ENCODE measurements at regions not wholly inside any gene's neighbourhood (a gene's known extent, or its start where the extent isn't known, plus 50 kb on each side); places are given as distances from the start of the nearest gene placed in this dataset.

- TF ChIP-seq ZNF561 (tag by site-specific recombination; IDR thresholded peaks at IDR 0.05; ENCODE audit: borderline replicate concordance) (peak; percentile 60), KLF10 (tag by site-specific recombination; IDR thresholded peaks at IDR 0.05) (peak; percentile 91), ZNF140 (tag by site-specific recombination; IDR thresholded peaks at IDR 0.05) (no peak), HIC1 (tag by site-specific recombination; IDR thresholded peaks at IDR 0.05) (no peak), ZNF26 (tag by site-specific recombination; IDR thresholded peaks at IDR 0.05) (no peak), TCF7L2 (IDR thresholded peaks at IDR 0.05; ENCODE audit: borderline replicate concordance, low read depth, low read length) (no peak), GLIS1 (tag by site-specific recombination; IDR thresholded peaks at IDR 0.05) (no peak; the same call in 1 of the 2 replicates), ZNF747 (tag by site-specific recombination; IDR thresholded peaks at IDR 0.05) (no peak), ZNF341 (tag by site-specific recombination; IDR thresholded peaks at IDR 0.05; ENCODE audit: low read depth) (peak; percentile 72; the same call in 1 of the 2 replicates), OVOL3 (tag by site-specific recombination; IDR thresholded peaks at IDR 0.05) (no peak), ZNF133 (tag by site-specific recombination; IDR thresholded peaks at IDR 0.05) (no peak), ZNF223 (tag by site-specific recombination; IDR thresholded peaks at IDR 0.05) (no peak), SCRT1 (tag by site-specific recombination; IDR thresholded peaks at IDR 0.05; ENCODE audit: borderline replicate concordance) (no peak)
These were observed 132.8 kb upstream of the FUNDC1 start (continued) for GRCh38 chrX:44675362-44676024.

- H3K27ac ChIP-seq (ENCODE audit: extremely low read depth, low read depth, low read length), result peak overlapping the region; percentile 54
- H3K36me3 ChIP-seq (ENCODE audit: control insufficient read depth in 2 of 2, insufficient read depth in 1 of 2, low read length in 2 of 2), result no peaks in the 10 kb centered on the region
- CTCF ChIA-PET, result interaction anchor here (0.5 kb wide), 1 partner anchor 191 kb away, joined by 3 read pairs; no protein-coding TSS in a partner anchor
- H3K4me3 ChIP-seq (ENCODE audit: low read depth, low read length), result no peak overlapping the region
- H3K4me1 ChIP-seq (ENCODE audit: control insufficient read depth, insufficient read depth, low read length), result peaks cover 11% of the 10 kb centered on the region
- no peaks in the 10 kb centered on the region for H3K9me3 ChIP-seq (ENCODE audit: control insufficient read depth, insufficient read depth, low read depth, low read length)
- POLR2A ChIA-PET, result interaction anchor here (1.1 to 1.9 kb wide), 2 partner anchors 9 to 199 kb away, joined by 3 to 12 read pairs; partner anchors contain the start of gene KDM6A
- TF ChIP-seq ZNF513 (tag by site-specific recombination; IDR thresholded peaks at IDR 0.05) (no peak), ZNF785 (tag by site-specific recombination; IDR thresholded peaks at IDR 0.05) (no peak), ZNF596 (tag by site-specific recombination; IDR thresholded peaks at IDR 0.05) (no peak), ZNF114 (tag by site-specific recombination; IDR thresholded peaks at IDR 0.05) (no peak), ZNF76 (tag by site-specific recombination; IDR thresholded peaks at IDR 0.05; ENCODE audit: borderline replicate concordance, low read depth) (no peak), ZNF558 (tag by site-specific recombination; IDR thresholded peaks at IDR 0.05) (no peak), ZNF830 (tag by site-specific recombination; IDR thresholded peaks at IDR 0.05; ENCODE audit: low read depth) (no peak), SCRT2 (tag by site-specific recombination; IDR thresholded peaks at IDR 0.05) (no peak), ZSCAN18 (tag by site-specific recombination; IDR thresholded peaks at IDR 0.05) (no peak), ZNF677 (tag by site-specific recombination; IDR thresholded peaks at IDR 0.05) (no peak), ZNF518A (tag by site-specific recombination; conservative IDR thresholded peaks at IDR 0.05; ENCODE audit: low read depth) (no peak), MZF1 (tag by site-specific recombination; IDR thresholded peaks at IDR 0.05; ENCODE audit: borderline replicate concordance) (no peak)
These were observed 132.2 kb upstream of the FUNDC1 start for GRCh38 chrX:44674906-44675305.
